ENCODE measurements at regions not wholly inside any gene's neighbourhood (a gene's known extent, or its start where the extent isn't known, plus 50 kb on each side); places are given as distances from the start of the nearest gene placed in this dataset.
A peak's percentile ranks its signal among the peaks of the same experiment; 100 is the strongest.

- H3K4me3 ChIP-seq (ENCODE audit: low read depth, low read length) = no peak overlapping the region
- H3K4me1 ChIP-seq (ENCODE audit: control insufficient read depth, insufficient read depth, low read length) = no peaks in the 10 kb centered on the region
- no peak overlapping the region for H3K27ac ChIP-seq (ENCODE audit: low read depth, low read length)
- no peaks in the 10 kb centered on the region for H3K27me3 ChIP-seq (ENCODE audit: control insufficient read depth, insufficient read depth, low read length)
- H3K9me3 ChIP-seq (ENCODE audit: control insufficient read depth, insufficient read depth, low read length) = no peaks in the 10 kb centered on the region
- no peaks in the 10 kb centered on the region for H3K36me3 ChIP-seq (ENCODE audit: control insufficient read depth, insufficient read depth, low read length)
- no peak for DNase-seq (ENCODE audit: low read depth in 4 of 6, low spot score in 6 of 6)
- WGBS (ENCODE audit: insufficient coverage) = 70% methylated on average over 4 of the region's 5 CpGs
Observed at GRCh38 chr1:59122527-59122926, 174.4 kb upstream of the FGGY start.

DNA sequence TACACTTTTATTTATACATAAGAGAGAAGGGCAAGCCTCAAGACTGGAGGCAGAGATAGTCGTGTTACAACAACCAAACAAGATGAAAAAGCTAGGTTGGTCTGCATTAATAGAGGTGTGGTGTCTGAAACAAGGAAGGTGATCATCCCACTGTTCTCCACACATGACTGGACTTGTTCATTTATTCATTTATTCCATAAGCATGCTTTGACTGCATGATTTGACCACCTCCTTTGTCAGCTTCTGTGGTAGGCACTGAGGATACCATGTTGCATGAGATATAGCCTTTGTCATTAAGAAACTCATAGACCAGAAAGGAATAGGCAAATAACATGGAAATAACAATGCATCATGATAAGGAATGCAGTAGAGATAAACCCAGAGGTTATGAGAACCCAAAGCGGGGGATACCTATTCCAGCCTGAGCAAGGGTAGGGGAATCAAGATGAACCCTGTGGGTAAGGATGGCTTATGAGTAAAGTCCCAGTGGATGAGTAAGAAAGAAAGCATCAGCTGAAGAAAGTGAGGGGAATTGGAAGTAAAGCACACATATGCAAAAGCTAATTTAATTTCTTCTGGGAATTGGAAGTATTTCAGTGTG is 173.7 kb upstream of the FGGY start:
- no peaks in the 10 kb centered on the region for H3K9me3 ChIP-seq (ENCODE audit: control insufficient read depth, insufficient read depth, low read length)
- no peaks in the 10 kb centered on the region for H3K36me3 ChIP-seq (ENCODE audit: control insufficient read depth, insufficient read depth, low read length)
- no peak for DNase-seq (ENCODE audit: low read depth in 4 of 6, low spot score in 6 of 6)
- 100% methylated on average over 1 of the region's 2 CpGs for WGBS (ENCODE audit: insufficient coverage)
- H3K4me3 ChIP-seq (ENCODE audit: low read depth, low read length) = no peak overlapping the region
- H3K27me3 ChIP-seq (ENCODE audit: control insufficient read depth, insufficient read depth, low read length) = no peaks in the 10 kb centered on the region
- no peak overlapping the region for H3K27ac ChIP-seq (ENCODE audit: low read depth, low read length)
- H3K4me1 ChIP-seq (ENCODE audit: control insufficient read depth, insufficient read depth, low read length) = no peaks in the 10 kb centered on the region

DNA sequence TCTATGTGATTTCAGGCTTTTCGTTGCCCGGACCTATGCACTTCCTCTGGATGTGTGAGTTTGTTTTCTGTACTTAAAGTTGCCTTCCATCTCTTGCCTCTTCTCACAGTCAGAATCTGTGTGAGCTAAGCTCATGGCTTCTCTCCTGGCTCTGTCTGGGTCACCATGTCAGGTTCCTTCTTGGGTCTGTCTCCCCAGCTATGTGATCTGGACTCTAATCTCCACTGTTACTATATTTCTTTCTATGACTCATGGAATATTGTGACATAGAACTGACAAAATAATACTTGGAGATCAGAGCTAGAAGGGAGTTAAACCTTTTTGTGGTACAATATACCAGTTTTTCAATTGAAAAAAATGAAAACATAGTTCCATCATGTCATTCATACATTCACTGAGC is 172.7 kb upstream of the FGGY start:
- no CpG with 5 or more reads among the region's 2 CpGs for WGBS (ENCODE audit: insufficient coverage)
- Histone ChIP-seq H3K4me3 (ENCODE audit: low read depth, low read length) (no peak overlapping the region), H3K27ac (ENCODE audit: low read depth, low read length) (no peak overlapping the region), H3K27me3 (ENCODE audit: control insufficient read depth, insufficient read depth, low read length) (no peaks in the 10 kb centered on the region), H3K36me3 (ENCODE audit: control insufficient read depth, insufficient read depth, low read length) (no peaks in the 10 kb centered on the region), H3K4me1 (ENCODE audit: control insufficient read depth, insufficient read depth, low read length) (no peaks in the 10 kb centered on the region), H3K9me3 (ENCODE audit: control insufficient read depth, insufficient read depth, low read length) (no peaks in the 10 kb centered on the region)
- no peak for DNase-seq (ENCODE audit: low read depth in 4 of 6, low spot score in 6 of 6)

- DNase-seq (ENCODE audit: low read depth in 4 of 6, low spot score in 6 of 6) = no peak
- H3K9me3 ChIP-seq (ENCODE audit: control insufficient read depth, insufficient read depth, low read length) = no peaks in the 10 kb centered on the region
- H3K4me3 ChIP-seq (ENCODE audit: low read depth, low read length) = no peak overlapping the region
- no peak overlapping the region for H3K27ac ChIP-seq (ENCODE audit: low read depth, low read length)
- H3K4me1 ChIP-seq (ENCODE audit: control insufficient read depth, insufficient read depth, low read length) = no peaks in the 10 kb centered on the region
- no peaks in the 10 kb centered on the region for H3K27me3 ChIP-seq (ENCODE audit: control insufficient read depth, insufficient read depth, low read length)
- WGBS (ENCODE audit: insufficient coverage) = 90% methylated on average over 2 of the region's 2 CpGs
- H3K36me3 ChIP-seq (ENCODE audit: control insufficient read depth, insufficient read depth, low read length) = no peaks in the 10 kb centered on the region
Observed at GRCh38 chr1:59125154-59125553, 171.7 kb upstream of the FGGY start.

- no peak for DNase-seq (ENCODE audit: low read depth in 4 of 6, low spot score in 6 of 6)
- WGBS (ENCODE audit: insufficient coverage) = 80% methylated on average over 1 of the region's 3 CpGs
- Histone ChIP-seq H3K36me3 (ENCODE audit: control insufficient read depth, insufficient read depth, low read length) (no peaks in the 10 kb centered on the region), H3K9me3 (ENCODE audit: control insufficient read depth, insufficient read depth, low read length) (no peaks in the 10 kb centered on the region), H3K27me3 (ENCODE audit: control insufficient read depth, insufficient read depth, low read length) (no peaks in the 10 kb centered on the region), H3K27ac (ENCODE audit: low read depth, low read length) (no peak overlapping the region), H3K4me3 (ENCODE audit: low read depth, low read length) (no peak overlapping the region), H3K4me1 (ENCODE audit: control insufficient read depth, insufficient read depth, low read length) (no peaks in the 10 kb centered on the region)
Observed at GRCh38 chr1:59125676-59126320, 171.1 kb upstream of the FGGY start.

DNA sequence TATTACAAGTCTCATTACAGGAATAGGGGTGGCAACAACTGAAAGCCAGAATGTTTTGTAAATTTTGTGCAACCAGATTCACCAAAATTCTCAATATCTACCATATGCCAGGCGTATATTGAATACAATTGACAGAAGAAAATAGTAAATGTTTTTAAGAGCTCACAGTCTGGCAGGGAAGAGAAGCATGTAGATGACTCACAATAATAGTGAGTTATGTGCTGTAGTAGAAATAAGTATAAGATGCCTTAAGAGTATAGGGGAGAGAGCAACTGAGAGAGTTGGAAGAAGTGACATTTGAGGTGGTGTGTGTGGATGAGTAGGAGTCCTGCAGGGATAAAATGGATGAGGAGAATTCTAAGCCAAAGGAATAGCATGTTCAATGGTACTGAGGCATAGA is 170.5 kb upstream of the FGGY start:
- Histone ChIP-seq H3K9me3 (ENCODE audit: control insufficient read depth, insufficient read depth, low read length) (no peaks in the 10 kb centered on the region), H3K4me1 (ENCODE audit: control insufficient read depth, insufficient read depth, low read length) (no peaks in the 10 kb centered on the region), H3K27ac (ENCODE audit: low read depth, low read length) (no peak overlapping the region), H3K36me3 (ENCODE audit: control insufficient read depth, insufficient read depth, low read length) (no peaks in the 10 kb centered on the region), H3K4me3 (ENCODE audit: low read depth, low read length) (no peak overlapping the region), H3K27me3 (ENCODE audit: control insufficient read depth, insufficient read depth, low read length) (no peaks in the 10 kb centered on the region)
- no peak for DNase-seq (ENCODE audit: low read depth in 4 of 6, low spot score in 6 of 6)
- no CpG with 5 or more reads among the region's 1 CpG for WGBS (ENCODE audit: insufficient coverage)

DNA sequence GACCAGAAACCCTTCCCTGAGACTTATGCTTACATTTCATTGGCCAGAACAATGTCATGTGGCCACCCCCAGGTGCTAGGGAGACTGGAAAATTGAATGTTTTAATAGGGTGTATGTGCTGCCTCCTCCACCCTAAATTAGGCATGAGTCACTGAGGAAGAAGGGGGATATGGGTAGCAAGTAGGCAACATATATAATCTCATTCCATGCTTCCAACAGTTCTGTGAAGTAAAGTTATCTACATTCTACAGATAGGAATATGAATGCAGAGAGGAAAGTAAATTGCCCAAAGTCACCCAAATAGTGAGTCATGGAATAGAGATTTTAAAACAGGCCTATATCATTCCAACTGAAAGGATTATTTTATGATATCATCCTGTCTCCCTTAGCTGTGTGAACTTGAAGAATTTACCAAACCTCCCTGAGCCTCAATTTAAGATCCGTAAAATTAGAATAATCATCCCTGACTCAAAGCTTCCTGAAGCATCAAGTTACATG is 168.6 kb upstream of the FGGY start:
- Histone ChIP-seq H3K27me3 (ENCODE audit: control insufficient read depth, insufficient read depth, low read length) (no peaks in the 10 kb centered on the region), H3K4me1 (ENCODE audit: control insufficient read depth, insufficient read depth, low read length) (no peaks in the 10 kb centered on the region), H3K9me3 (ENCODE audit: control insufficient read depth, insufficient read depth, low read length) (no peaks in the 10 kb centered on the region), H3K36me3 (ENCODE audit: control insufficient read depth, insufficient read depth, low read length) (no peaks in the 10 kb centered on the region), H3K27ac (ENCODE audit: low read depth, low read length) (no peak overlapping the region), H3K4me3 (ENCODE audit: low read depth, low read length) (no peak overlapping the region)
- DNase-seq (ENCODE audit: low read depth in 4 of 6, low spot score in 6 of 6) = no peak
- no CpG with 5 or more reads among the region's 1 CpG for WGBS (ENCODE audit: insufficient coverage)

GRCh38 chr1:59128784-59129227 is 168.1 kb upstream of the FGGY start:
- 89% methylated on average over 3 of the region's 4 CpGs for WGBS (ENCODE audit: insufficient coverage)
- H3K4me3 ChIP-seq (ENCODE audit: low read depth, low read length) = no peak overlapping the region
- H3K27me3 ChIP-seq (ENCODE audit: control insufficient read depth, insufficient read depth, low read length) = no peaks in the 10 kb centered on the region
- H3K9me3 ChIP-seq (ENCODE audit: control insufficient read depth, insufficient read depth, low read length) = no peaks in the 10 kb centered on the region
- no peak for DNase-seq (ENCODE audit: low read depth in 4 of 6, low spot score in 6 of 6)
- no peak overlapping the region for H3K27ac ChIP-seq (ENCODE audit: low read depth, low read length)
- H3K4me1 ChIP-seq (ENCODE audit: control insufficient read depth, insufficient read depth, low read length) = no peaks in the 10 kb centered on the region
- H3K36me3 ChIP-seq (ENCODE audit: control insufficient read depth, insufficient read depth, low read length) = no peaks in the 10 kb centered on the region

- no peaks in the 10 kb centered on the region for H3K4me1 ChIP-seq (ENCODE audit: control insufficient read depth, insufficient read depth, low read length)
- WGBS (ENCODE audit: insufficient coverage) = 27% methylated on average over 2 of the region's 5 CpGs
- peak in 2 of 6 donors; percentile 13 to 83 for DNase-seq (ENCODE audit: low read depth in 4 of 6, low spot score in 6 of 6)
- no peaks in the 10 kb centered on the region for H3K9me3 ChIP-seq (ENCODE audit: control insufficient read depth, insufficient read depth, low read length)
- H3K27me3 ChIP-seq (ENCODE audit: control insufficient read depth, insufficient read depth, low read length) = no peaks in the 10 kb centered on the region
- no peaks in the 10 kb centered on the region for H3K36me3 ChIP-seq (ENCODE audit: control insufficient read depth, insufficient read depth, low read length)
- no peak overlapping the region for H3K4me3 ChIP-seq (ENCODE audit: low read depth, low read length)
- no peak overlapping the region for H3K27ac ChIP-seq (ENCODE audit: low read depth, low read length)
Observed at GRCh38 chr1:59132295-59132694, 164.6 kb upstream of the FGGY start.

DNA sequence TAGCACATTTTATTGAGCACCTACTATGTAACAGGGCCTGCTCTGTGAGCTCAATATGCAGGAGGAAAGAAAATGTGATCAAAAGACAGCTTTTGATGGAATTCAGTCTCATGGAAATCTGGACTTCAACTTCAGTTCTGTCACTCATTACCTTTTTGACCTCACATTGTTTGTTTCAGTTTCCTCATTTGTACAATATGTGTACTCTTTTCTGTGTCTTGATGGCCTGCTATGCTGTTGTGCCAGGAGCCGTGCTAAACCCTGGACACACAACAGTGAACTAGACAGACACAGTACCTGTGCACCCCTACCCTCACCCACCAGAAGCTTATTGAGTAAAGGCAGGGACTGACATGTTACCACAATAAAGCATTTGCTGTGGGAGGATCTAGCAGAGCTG is 162.9 kb upstream of the FGGY start:
- no peak for DNase-seq (ENCODE audit: low read depth in 4 of 6, low spot score in 6 of 6)
- Histone ChIP-seq H3K27ac (ENCODE audit: low read depth, low read length) (no peak overlapping the region), H3K4me3 (ENCODE audit: low read depth, low read length) (no peak overlapping the region), H3K9me3 (ENCODE audit: control insufficient read depth, insufficient read depth, low read length) (no peaks in the 10 kb centered on the region), H3K36me3 (ENCODE audit: control insufficient read depth, insufficient read depth, low read length) (no peaks in the 10 kb centered on the region), H3K4me1 (ENCODE audit: control insufficient read depth, insufficient read depth, low read length) (no peaks in the 10 kb centered on the region), H3K27me3 (ENCODE audit: control insufficient read depth, insufficient read depth, low read length) (no peaks in the 10 kb centered on the region)
- WGBS (ENCODE audit: insufficient coverage) = no CpG with 5 or more reads among the region's 1 CpG
